ENCODE measurements at regions not wholly inside any gene's neighbourhood (a gene's known extent, or its start where the extent isn't known, plus 50 kb on each side); places are given as distances from the start of the nearest gene placed in this dataset.

- no peak for DNase-seq (ENCODE audit: low read depth)
Measured at GRCh38 chr5:157913575-157913974, 54.6 kb upstream of the CLINT1 start.

GRCh38 chr5:157912621-157913325 is 53.8 kb upstream of the CLINT1 start:
- no peak for DNase-seq (ENCODE audit: low read depth)

- no peak for DNase-seq (ENCODE audit: low read depth)
Measured at GRCh38 chr5:157911568-157911967, 52.6 kb upstream of the CLINT1 start.

Measured in stimulated activated CD8-positive, alpha-beta memory T cell treated with anti-CD3 and anti-CD28 coated beads, Interleukin-4, amount 100 ng/mL, for 24 hours (primary cell).